Sigmoid colon (tissue), 3 donors: ENCODE measurements at regions not wholly inside any gene's neighbourhood (a gene's known extent, or its start where the extent isn't known, plus 50 kb on each side); places are given as distances from the start of the nearest gene placed in this dataset.

ENCODE experiments used
- CTCF ChIP-seq, 4 experiments: fragments of 450-650 bp in 3 of 4; fragments of 200-600 bp in 1 of 4; IDR thresholded peaks; one replicate each; pipeline ENCODE4 v1.5.1; 2016 to 2019; ENCODE audit warnings: antibody characterized with exemption in 4 of 4, mild to moderate bottlenecking in 3 of 4, moderate library complexity in 2 of 4
- POLR2A ChIP-seq, 2 donors: fragments of 450-650 bp; IDR thresholded peaks; one replicate each; pipeline ENCODE4 v1.6.1; 2016; ENCODE audit warnings: antibody characterized with exemption in 2 of 2, mild to moderate bottlenecking in 2 of 2, moderate library complexity in 2 of 2

- no peak for TF ChIP-seq CTCF (IDR thresholded peaks at IDR 0.05)
- no peak for TF ChIP-seq POLR2A (IDR thresholded peaks at IDR 0.05)
Observed at GRCh38 chr11:106306942-106307341, 229.5 kb downstream of the AASDHPPT start.
